Medulla oblongata (tissue), 1 donor: ENCODE measurements at regions not wholly inside any gene's neighbourhood (a gene's known extent, or its start where the extent isn't known, plus 50 kb on each side); places are given as distances from the start of the nearest gene placed in this dataset.
A peak's percentile ranks its signal among the peaks of the same experiment; 100 is the strongest.
"Not testable (repeated sequence)": the region's sequence is repeated elsewhere in the genome, so short reads cannot be mapped to it uniquely, and the experiment has no call there.

ENCODE experiments used
- DNase-seq: peaks from one replicate; pipeline ENCODE4 v3.0.0-alpha.2; 2015; ENCODE audit errors: extremely low spot score

DNA sequence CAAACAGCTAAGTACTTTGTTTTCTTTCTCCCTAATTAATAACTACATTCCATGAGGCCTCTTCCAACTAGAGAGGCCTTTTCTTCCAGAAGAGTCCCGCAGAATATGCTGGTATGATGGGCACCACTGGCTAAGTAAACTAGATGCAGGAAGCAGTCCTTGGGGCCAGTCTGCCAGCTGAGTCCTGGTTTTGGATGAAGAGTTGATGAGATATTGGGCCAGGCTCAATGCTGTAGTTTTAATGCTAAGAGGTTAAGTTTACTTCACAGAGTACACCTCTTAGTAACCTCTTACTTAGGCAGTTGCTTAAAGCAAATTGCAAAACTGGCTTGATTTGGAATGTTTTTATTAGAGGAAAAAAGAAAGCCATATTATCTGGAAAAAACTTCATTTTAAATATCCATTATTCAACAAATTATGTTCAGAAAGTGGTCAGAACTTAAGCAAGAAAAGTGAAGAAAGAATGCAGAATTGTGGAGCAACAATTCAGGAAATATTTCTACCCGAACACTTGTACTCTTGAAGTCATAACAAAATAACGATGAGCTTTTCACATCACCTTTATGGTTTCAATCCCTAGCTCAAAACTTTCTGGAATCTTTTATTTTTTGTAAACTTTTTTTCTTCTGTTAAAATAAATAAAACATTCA, 178.4 kb upstream of the CDIN1 start:
- DNase-seq, result no peak

- DNase-seq, result no peak
These were observed 177.8 kb upstream of the CDIN1 start for GRCh38 chr15:36401586-36401966.

- DNase-seq, result no peak
These were observed 176.1 kb upstream of the CDIN1 start for GRCh38 chr15:36403351-36403750.

- peak; percentile 43 for DNase-seq
These were observed 173.1 kb upstream of the CDIN1 start for GRCh38 chr15:36406366-36406765.

DNA sequence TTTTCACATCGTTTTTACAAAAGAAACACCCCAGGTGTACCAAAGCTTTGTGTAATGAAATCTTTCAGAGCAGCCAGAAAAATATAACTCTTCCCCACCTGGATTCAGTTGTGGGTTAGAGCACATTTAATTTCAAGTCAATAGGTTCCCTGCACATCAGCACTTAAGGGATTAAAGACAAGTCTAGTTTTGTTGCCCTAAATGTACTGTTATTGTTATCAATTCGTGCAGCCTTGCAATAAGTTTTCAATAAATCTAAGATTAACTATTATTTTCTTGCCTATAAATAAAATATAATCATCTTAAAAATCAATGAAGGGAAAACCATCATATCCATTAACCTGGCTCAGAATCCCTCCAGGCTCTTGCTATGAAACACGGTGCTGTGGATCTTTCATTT, 172.5 kb upstream of the CDIN1 start:
- no peak for DNase-seq

DNA sequence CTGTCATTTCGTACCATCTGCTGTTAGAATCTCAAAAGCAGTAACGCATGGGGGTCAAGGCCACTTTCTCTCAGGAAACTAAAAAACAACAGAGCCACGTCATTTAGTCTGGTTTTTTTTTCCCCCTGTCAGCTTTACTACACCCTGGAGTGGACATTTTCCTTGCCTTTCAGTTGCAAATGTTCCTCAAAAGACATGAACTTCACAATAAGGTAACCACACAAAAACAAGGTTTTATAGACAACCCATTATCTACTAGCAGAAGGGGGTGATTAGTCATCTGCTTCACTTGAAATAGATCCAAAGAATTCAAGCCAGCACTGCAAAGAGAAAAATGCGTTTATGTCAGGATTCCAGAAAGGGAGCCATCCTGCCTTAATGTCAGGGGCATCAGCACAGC, 171.8 kb upstream of the CDIN1 start:
- peak; percentile 8 for DNase-seq

- DNase-seq, result no peak
These were observed 169.6 kb upstream of the CDIN1 start for GRCh38 chr15:36409819-36410218.

DNA sequence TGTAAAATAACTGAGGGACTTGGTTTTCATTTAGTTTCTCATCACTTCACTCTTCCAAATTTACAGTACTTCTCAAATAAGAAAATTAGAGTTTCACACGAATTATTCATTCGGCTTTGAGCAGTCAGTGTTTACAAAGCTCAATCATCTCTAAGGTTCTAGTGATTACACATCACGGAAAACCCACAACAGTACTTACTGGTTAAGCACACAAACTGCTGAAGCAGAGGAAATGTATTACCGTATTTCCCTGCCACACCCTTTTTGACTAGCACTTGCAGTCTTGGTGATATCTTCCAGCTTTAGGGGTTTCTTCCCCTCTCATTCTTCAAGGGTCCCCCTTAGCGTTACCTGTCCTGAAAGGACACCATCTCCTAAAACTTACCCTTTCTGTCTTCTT, 164.8 kb upstream of the CDIN1 start:
- DNase-seq, result no peak

DNA sequence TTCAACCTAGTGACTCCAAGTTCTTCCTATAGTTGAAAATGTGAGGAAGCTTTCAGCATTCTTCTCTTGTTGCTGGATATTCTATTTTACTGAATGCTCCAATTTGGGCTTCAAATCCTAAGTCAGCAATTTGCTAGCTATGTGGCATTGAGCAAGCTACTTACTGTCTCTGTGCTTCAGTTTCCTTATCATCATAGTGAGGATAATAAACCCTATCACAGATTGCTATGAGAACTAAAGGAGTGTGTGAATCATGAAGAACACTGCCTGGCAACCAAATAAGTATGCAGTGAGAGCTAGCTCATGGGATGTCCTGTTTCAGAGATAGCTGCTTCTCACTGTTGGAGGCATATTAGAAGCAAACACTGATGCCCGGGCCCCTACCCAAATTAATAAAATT, 163.8 kb upstream of the CDIN1 start:
- DNase-seq, result no peak

DNA sequence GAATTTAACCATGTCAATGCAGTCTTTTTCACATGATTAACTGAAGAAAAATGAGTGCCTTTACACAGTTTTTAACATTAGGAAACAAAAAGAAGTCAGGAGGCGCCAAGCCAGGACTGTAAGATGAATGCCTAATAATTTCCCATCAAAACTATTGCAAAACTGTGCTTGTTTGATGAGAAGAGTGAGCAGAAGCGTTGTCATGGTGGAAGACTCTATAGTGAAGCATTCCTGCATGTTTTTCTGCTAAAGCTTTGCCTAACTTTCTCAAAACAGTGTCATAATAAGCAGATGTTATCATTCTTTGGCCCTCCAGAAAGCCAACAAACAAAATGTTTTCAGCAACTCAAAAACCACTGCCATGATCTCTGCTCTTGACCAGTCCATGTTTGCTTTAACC, 156.8 kb upstream of the CDIN1 start:
- no peak for DNase-seq

- DNase-seq, result no peak
These were observed 152.7 kb upstream of the CDIN1 start for GRCh38 chr15:36426691-36427090.

DNA sequence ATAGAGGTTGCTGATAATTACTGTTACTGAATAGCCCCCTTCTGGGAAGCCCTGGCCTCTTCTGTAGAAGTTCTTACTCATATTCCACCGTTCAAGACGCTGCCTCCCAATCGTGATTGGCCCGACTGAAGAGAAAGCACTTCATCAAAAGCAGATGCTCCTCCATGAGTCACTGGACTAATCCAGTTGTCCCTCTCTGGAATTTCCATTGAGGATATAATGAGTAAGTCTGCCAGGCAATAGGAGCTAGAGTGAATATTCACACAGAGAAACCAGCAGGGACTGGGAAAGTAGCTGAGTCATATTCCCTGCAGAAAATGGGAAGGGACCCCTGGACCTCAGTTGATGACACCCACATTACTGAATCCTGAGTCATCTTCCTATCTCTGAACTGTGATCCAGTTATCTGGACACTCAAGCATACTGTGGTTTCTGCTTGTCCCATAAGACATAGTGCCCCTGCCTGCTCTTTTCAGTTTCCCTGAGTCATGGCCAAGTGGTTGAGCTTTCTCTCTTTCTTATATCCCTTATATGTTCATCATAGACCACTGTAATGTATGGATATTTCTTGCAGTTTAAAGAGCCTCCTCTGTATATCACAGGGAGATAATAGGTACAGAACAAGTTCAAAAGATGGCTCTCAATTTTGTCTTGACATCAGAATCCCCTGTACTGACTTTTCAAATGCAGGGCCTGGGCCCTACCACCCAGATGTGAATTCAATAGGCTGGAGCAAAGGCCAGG, 151.2 kb upstream of the CDIN1 start:
- no peak for DNase-seq

DNA sequence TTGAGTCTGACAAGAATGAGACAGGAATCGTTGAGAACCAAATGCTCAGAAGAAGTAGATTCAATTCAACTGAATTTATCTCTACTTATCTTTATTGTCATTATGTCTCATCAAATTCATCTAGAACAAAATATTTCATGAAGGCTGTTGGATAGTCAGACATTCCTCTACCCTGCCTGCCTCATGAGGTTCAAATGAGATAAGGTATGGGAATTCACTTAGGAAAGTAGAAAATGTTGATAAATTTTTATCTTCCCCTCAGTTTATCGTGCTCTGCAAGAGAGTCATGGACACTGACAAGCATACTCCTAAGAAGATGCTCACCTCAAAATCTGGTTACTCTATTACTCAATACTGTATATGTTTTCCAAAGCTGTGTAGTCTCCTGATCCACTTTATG, 149.7 kb upstream of the CDIN1 start:
- DNase-seq, result no peak

- DNase-seq, result no peak
These were observed 149.1 kb upstream of the CDIN1 start for GRCh38 chr15:36430280-36430679.

- no peak for DNase-seq
These were observed 148.6 kb upstream of the CDIN1 start for GRCh38 chr15:36430726-36431265.

DNA sequence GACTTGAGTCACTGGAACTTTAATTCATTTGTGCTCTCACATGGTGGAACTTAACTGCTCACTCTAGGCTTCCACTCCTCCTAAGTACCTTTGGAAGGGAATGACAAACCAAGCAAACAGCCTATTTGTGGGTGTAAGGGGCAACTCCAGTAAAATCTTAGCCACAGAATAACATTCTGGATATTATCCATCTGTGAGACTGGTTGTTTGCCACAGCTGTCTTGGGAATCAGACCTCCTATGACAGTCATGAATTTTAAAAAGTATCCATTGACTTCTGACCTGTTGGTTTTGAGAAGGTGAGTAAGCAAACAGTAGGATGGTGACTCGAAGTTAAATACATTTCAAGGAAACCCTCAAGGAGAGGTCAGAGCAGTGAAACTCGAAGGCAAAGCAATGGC, 147.3 kb upstream of the CDIN1 start:
- no peak for DNase-seq

DNA sequence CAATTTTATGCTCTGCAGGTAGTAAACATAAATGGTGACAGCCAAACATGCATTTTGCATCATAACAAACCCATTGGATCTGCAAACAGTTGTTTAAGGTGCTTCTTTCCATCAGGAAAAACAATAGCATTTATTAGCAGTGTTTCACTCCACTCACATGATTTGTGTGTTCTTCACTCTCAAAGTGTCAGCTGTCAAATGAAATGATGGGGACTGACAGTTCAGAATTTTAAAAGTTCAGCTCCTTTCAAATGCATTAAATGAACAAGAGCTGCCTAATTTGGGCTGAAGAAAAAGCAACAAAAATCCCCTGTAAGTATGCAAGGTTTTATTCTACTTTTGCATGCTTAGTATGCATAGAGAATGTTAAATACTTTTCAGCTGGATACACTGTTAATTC, 145.2 kb upstream of the CDIN1 start:
- no peak for DNase-seq

DNA sequence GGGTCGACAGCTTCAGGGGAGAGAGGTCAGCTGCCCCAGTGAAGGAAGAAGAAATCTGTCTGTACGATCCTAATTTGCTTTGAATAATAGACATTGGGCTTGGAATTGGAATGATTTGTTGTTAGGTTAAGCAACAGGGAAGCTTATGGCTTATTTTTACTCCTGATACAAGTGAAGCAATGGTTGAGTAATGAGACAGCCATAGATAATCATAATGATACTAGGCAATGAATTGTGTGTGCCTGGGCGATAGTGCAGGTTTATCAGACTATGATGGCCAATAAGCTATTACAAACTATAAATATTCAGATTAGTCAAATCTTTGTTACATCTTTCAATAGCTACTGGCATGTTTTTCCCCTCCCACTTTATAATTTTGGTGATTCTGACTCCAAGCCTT, 140.9 kb upstream of the CDIN1 start:
- no peak for DNase-seq

DNA sequence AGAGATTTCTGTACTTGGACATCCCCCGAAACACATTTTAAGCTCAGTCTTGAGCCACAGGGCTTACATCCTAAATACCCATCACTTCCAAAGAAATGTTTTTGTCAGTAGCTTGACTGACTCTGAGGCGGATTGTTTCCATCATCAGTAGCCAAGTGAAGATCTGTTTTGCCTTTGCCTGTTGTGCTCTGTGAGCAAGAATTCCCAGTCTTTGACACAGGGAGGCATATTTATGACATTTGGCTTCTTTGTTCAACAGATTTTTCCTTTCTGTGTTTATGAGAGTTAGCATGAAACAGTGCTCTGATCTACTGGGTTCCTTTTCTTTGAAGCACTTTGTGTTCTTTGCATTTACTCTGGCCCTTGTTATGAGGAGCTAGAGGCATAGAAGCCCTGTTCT, 132.1 kb upstream of the CDIN1 start:
- DNase-seq, result no peak

- no peak for DNase-seq
These were observed 131.0 kb upstream of the CDIN1 start for GRCh38 chr15:36448418-36448817.

DNA sequence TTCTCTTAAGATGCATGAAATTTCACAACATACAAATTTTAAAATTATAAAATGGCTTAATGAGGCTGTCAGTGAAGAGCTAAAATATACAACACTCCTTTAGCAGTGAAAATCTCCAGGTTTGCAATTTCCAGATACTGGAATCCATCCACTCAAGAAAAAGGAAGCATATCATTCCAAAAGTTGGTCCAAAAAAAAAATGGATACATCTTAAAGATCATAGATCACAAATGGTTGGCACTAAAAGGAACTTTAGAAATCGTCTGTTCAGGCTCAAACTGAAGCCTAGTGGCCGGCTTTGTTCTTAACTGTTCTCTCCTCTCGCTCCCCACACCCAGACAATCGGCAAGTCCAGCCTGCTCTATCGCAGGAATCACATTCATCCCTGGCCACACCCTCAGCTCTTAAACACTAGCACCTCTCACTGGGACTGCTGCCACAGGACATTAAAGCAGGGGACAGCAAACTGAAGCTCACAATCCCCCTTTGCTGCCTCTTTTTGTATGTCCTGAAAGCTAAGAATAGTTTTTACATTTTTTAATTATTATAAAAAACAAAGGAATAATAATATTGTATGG, 130.3 kb upstream of the CDIN1 start:
- no peak for DNase-seq

GRCh38 chr15:36449662-36450145, 129.7 kb upstream of the CDIN1 start:
- no peak for DNase-seq

DNA sequence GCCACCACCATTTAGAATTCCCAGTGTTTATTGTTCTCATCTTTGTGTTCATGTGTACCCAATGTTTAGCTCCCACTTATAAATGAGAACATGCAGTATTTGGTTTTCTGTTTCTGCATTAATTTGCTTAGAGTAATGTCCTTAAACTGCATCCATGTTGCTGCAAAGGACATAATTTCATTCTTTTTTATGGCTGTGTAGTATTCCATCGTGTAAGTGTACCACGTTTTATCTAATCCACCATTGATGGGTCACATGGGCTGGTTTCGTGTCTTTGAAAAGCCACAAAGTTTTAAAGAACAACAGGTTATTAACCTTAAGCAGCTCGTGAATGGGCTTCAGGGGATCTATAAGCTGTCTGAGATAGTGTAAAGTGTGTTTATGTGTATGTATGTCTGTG, 125.2 kb upstream of the CDIN1 start:
- DNase-seq, result not testable (repeated sequence)
